ENCODE measurements at regions not wholly inside any gene's neighbourhood (a gene's known extent, or its start where the extent isn't known, plus 50 kb on each side); places are given as distances from the start of the nearest gene placed in this dataset.

DNA sequence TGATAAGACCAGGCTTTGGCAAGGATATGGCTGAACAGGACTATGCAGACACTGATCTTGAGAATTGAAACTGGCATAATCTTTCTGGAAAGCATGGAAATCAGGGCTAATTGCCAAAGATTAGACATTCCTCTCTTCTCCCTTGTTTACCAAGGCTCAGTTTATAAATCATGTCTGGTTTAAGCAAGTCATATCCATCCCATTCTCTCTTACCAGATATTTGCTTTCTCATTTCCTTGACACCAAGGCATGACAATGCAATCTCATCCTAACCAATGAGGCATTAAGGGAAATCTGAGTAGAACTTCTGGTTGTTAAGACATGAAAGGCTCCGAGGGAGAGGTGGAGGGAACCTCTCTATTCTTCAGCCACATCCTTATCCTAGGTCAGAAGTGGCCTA is 110.3 kb upstream of the CEP85L start:
- no peaks in the 10 kb centered on the region; the same call in 1 of the 2 replicates for H3K23me2 ChIP-seq (ENCODE audit: low read depth, low read length)
- H2AK5ac ChIP-seq (ENCODE audit: low read depth, low read length) = no peak overlapping the region
- H3K4me3 ChIP-seq (ENCODE audit: extremely low read depth in 1 of 4, insufficient read depth in 2 of 4, low read depth in 3 of 4, low read length in 4 of 4) = no peak overlapping the region
- H4K91ac ChIP-seq (replicated peaks; ENCODE audit: insufficient read length, low read length) = no peak overlapping the region
- H2BK12ac ChIP-seq (ENCODE audit: low read depth, low read length) = no peak overlapping the region
- H3K4ac ChIP-seq (replicated peaks; ENCODE audit: insufficient read length, low read depth, low read length) = no peak overlapping the region
- H3K79me1 ChIP-seq (ENCODE audit: low read depth, low read length) = no peaks in the 10 kb centered on the region
- no peaks in the 10 kb centered on the region for H3K4me1 ChIP-seq (replicated peaks in 1 of 4; ENCODE audit: control insufficient read depth in 3 of 4, insufficient read depth in 4 of 4, low read length in 3 of 4)
- CTCF ChIA-PET (ENCODE audit: partially characterized antibody) = interaction anchor here (0.7 to 1.3 kb wide), 2 partner anchors 15 to 265 kb away, joined by 3 read pairs; no protein-coding TSS in a partner anchor
- DNase-seq (ENCODE audit: low read depth in 1 of 2, low spot score in 2 of 2) (no peak), FAIRE-seq (no peak)
- no peaks in the 10 kb centered on the region for H3K9me3 ChIP-seq (ENCODE audit: insufficient read depth in 2 of 2, low read depth in 1 of 2, low read length in 1 of 2)
- H2BK20ac ChIP-seq (ENCODE audit: low read length) = no peak overlapping the region
- no peaks in the 10 kb centered on the region for H3K27me3 ChIP-seq (replicated peaks in 1 of 4; ENCODE audit: control insufficient read depth in 3 of 4, extremely low read depth in 1 of 4, insufficient read depth in 3 of 4, low read length in 3 of 4)
- no peaks in the 10 kb centered on the region for H3K36me3 ChIP-seq (ENCODE audit: control insufficient read depth in 2 of 4, insufficient read depth in 4 of 4, low read length in 3 of 4)
- no peak overlapping the region for H3K56ac ChIP-seq (replicated peaks; ENCODE audit: insufficient read length, low read depth, low read length)
- no peak overlapping the region for H3K18ac ChIP-seq (ENCODE audit: extremely low read depth, low read length)
- no peak overlapping the region for H2AFZ ChIP-seq (ENCODE audit: low read length)
- POLR2A ChIA-PET (ENCODE audit: partially characterized antibody) = no interaction called here
- no peak overlapping the region for H2BK5ac ChIP-seq (ENCODE audit: low read depth, low read length)
- no peak overlapping the region for H3K14ac ChIP-seq (ENCODE audit: insufficient read length)
- no peak overlapping the region for H3K27ac ChIP-seq (ENCODE audit: low read depth, low read length)
- H2BK120ac ChIP-seq (replicated peaks; ENCODE audit: low read depth, low read length) = no peak overlapping the region
- no peaks in the 10 kb centered on the region for H4K20me1 ChIP-seq (replicated peaks in 1 of 2; ENCODE audit: control insufficient read depth in 1 of 2, insufficient read depth in 2 of 2, low read length in 2 of 2)
- 89% methylated on average over 1 of the region's 1 CpG; no CpG with 5 or more reads in 1 of the 2 experiments for WGBS, 2 experiments (ENCODE audit: extremely low coverage in 1 of 2, insufficient coverage in 1 of 2, insufficient read length in 1 of 2, insufficient replicate concordance in 2 of 2, low coverage in 1 of 2, low lambda C conversion rate in 2 of 2, missing lambda C conversion rate in 1 of 2)
- H4K5ac ChIP-seq (ENCODE audit: insufficient read length, low read depth, low read length) = no peak overlapping the region
- H3K9ac ChIP-seq (replicated peaks in 1 of 4; ENCODE audit: extremely low read depth in 1 of 4, low read depth in 3 of 4, low read length in 3 of 4) = no peak overlapping the region
- H3K23ac ChIP-seq (ENCODE audit: insufficient read length) = no peak overlapping the region
- no peak overlapping the region for H2BK15ac ChIP-seq (ENCODE audit: low read length)
- no peak overlapping the region for H3K4me2 ChIP-seq (ENCODE audit: insufficient read depth in 1 of 2, low read depth in 2 of 2, low read length in 2 of 2)
- H4K8ac ChIP-seq (ENCODE audit: extremely low read depth, insufficient read depth, low read length) = no peak overlapping the region
- H3K79me2 ChIP-seq (ENCODE audit: control insufficient read depth in 1 of 2, insufficient read depth in 2 of 2, low read length in 2 of 2) = no peaks in the 10 kb centered on the region
- TF ChIP-seq SIRT6 (IDR thresholded peaks at IDR 0.05; ENCODE audit: low read length) (no peak), ASH2L (IDR thresholded peaks at IDR 0.05; ENCODE audit: low read length) (no peak), HDAC6 (IDR thresholded peaks at IDR 0.05; ENCODE audit: low read depth, low read length) (no peak), SP4 (IDR thresholded peaks at IDR 0.05; ENCODE audit: low read length) (no peak), GTF2F1 (IDR thresholded peaks at IDR 0.05; ENCODE audit: borderline replicate concordance, low read depth, low read length) (no peak)

Measured in H1 (cell line).